Ovary (tissue), 3 donors: ENCODE measurements at regions not wholly inside any gene's neighbourhood (a gene's known extent, or its start where the extent isn't known, plus 50 kb on each side); places are given as distances from the start of the nearest gene placed in this dataset.

Experiments used
- POLR2A ChIP-seq: fragments of 450-650 bp; IDR thresholded peaks from one replicate; pipeline ENCODE4 v1.6.1; 2017; ENCODE audit warnings: antibody characterized with exemption, mild to moderate bottlenecking, moderate library complexity
- TF ChIP-seq, protein P1 (sequence below), 3 donors: fragments of 450-650 bp in 2 of 3; fragments of 200-600 bp in 1 of 3; IDR thresholded peaks; one replicate each; pipeline versions ENCODE4 v1.5.1 to v1.8.0; 2016 to 2022; ENCODE audit warnings: antibody characterized with exemption in 3 of 3, mild to moderate bottlenecking in 1 of 3
- donor health status: DM: no; HTN: no; CAD: no.

DNA sequence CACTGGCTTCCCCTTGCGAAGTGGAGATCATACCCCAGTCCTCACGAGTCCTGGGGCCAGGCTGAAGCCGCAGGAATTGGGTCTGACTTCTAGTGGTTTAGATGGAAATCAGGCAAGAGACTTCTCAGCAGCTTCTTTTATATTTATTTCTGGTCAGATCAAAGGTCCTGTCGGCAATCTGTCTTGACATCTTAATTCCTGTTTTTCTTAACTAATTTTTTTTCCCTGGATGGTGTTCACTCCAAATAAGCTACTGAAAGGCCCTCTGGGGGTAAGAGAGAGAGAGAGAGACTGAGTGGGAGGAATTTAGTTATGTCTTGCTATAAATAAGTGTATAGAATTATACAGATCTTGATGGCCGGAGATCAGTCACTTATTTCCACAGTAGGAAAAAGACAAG is 698.7 kb upstream of the TBX3 start:
- TF ChIP-seq, protein P1, sequence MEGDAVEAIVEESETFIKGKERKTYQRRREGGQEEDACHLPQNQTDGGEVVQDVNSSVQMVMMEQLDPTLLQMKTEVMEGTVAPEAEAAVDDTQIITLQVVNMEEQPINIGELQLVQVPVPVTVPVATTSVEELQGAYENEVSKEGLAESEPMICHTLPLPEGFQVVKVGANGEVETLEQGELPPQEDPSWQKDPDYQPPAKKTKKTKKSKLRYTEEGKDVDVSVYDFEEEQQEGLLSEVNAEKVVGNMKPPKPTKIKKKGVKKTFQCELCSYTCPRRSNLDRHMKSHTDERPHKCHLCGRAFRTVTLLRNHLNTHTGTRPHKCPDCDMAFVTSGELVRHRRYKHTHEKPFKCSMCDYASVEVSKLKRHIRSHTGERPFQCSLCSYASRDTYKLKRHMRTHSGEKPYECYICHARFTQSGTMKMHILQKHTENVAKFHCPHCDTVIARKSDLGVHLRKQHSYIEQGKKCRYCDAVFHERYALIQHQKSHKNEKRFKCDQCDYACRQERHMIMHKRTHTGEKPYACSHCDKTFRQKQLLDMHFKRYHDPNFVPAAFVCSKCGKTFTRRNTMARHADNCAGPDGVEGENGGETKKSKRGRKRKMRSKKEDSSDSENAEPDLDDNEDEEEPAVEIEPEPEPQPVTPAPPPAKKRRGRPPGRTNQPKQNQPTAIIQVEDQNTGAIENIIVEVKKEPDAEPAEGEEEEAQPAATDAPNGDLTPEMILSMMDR (IDR thresholded peaks at IDR 0.05): no peak
- TF ChIP-seq POLR2A: no peak
